ENCODE measurements at regions not wholly inside any gene's neighbourhood (a gene's known extent, or its start where the extent isn't known, plus 50 kb on each side); places are given as distances from the start of the nearest gene placed in this dataset.

DNA sequence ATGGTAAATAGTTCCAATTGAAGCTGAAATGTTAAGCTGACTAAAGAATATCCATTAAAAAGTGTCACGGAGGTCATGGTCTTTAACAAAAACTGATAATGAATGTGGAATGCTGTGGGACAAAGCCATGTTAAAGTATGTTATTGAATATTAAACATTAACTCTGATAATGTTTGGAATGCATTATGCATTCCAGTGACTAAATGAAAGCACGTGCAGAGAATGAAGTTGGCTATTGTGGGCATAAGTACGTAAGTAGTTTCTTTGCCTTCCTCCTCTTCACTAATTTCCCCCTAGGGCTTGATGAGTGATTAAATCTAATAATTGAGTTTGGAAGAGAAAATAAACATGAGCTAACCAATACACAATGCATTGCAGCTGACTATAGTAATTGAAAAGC is 640.4 kb upstream of the CDH10 start:
- no peak overlapping the region for H3K9ac ChIP-seq (replicated peaks in 1 of 4; ENCODE audit: extremely low read depth in 1 of 4, low read depth in 3 of 4, low read length in 3 of 4)
- H3K27ac ChIP-seq (ENCODE audit: low read depth, low read length): no peak overlapping the region
- no peaks in the 10 kb centered on the region for H3K27me3 ChIP-seq (replicated peaks in 1 of 4; ENCODE audit: control insufficient read depth in 3 of 4, extremely low read depth in 1 of 4, insufficient read depth in 3 of 4, low read length in 3 of 4)
- no peak overlapping the region for H2AFZ ChIP-seq (ENCODE audit: low read length)
- no peak overlapping the region for H4K5ac ChIP-seq (ENCODE audit: insufficient read length, low read depth, low read length)
- no peaks in the 10 kb centered on the region for H4K20me1 ChIP-seq (replicated peaks in 1 of 2; ENCODE audit: control insufficient read depth in 1 of 2, insufficient read depth in 2 of 2, low read length in 2 of 2)
- no peak overlapping the region for H3K18ac ChIP-seq (ENCODE audit: extremely low read depth, low read length)
- no peak overlapping the region for H2BK5ac ChIP-seq (ENCODE audit: low read depth, low read length)
- FAIRE-seq (no peak), DNase-seq (ENCODE audit: low read depth in 1 of 2, low spot score in 2 of 2) (no peak)
- H3K4me3 ChIP-seq (ENCODE audit: extremely low read depth in 1 of 4, insufficient read depth in 2 of 4, low read depth in 3 of 4, low read length in 4 of 4): no peak overlapping the region
- no peak overlapping the region for H3K23ac ChIP-seq (ENCODE audit: insufficient read length)
- no peak overlapping the region for H2BK15ac ChIP-seq (ENCODE audit: low read length)
- ChIA-PET POLR2A (ENCODE audit: partially characterized antibody) (no interaction called here), CTCF (ENCODE audit: partially characterized antibody) (no interaction called here)
- H3K4me1 ChIP-seq (replicated peaks in 1 of 4; ENCODE audit: control insufficient read depth in 3 of 4, insufficient read depth in 4 of 4, low read length in 3 of 4): no peaks in the 10 kb centered on the region
- H3K14ac ChIP-seq (ENCODE audit: insufficient read length): no peak overlapping the region
- no peaks in the 10 kb centered on the region for H3K36me3 ChIP-seq (ENCODE audit: control insufficient read depth in 2 of 4, insufficient read depth in 4 of 4, low read length in 3 of 4)
- H2BK120ac ChIP-seq (replicated peaks; ENCODE audit: low read depth, low read length): no peak overlapping the region
- H2BK12ac ChIP-seq (ENCODE audit: low read depth, low read length): no peak overlapping the region
- no peaks in the 10 kb centered on the region for H3K79me2 ChIP-seq (ENCODE audit: control insufficient read depth in 1 of 2, insufficient read depth in 2 of 2, low read length in 2 of 2)
- no peaks in the 10 kb centered on the region for H3K23me2 ChIP-seq (ENCODE audit: low read depth, low read length)
- 66% methylated on average over 3 of the region's 3 CpGs; no CpG with 5 or more reads in 1 of the 2 experiments for WGBS, 2 experiments (ENCODE audit: extremely low coverage in 1 of 2, insufficient coverage in 1 of 2, insufficient read length in 1 of 2, insufficient replicate concordance in 2 of 2, low coverage in 1 of 2, low lambda C conversion rate in 2 of 2, missing lambda C conversion rate in 1 of 2)
- H2BK20ac ChIP-seq (ENCODE audit: low read length): no peak overlapping the region
- no peak overlapping the region for H3K4ac ChIP-seq (replicated peaks; ENCODE audit: insufficient read length, low read depth, low read length)
- no peaks in the 10 kb centered on the region for H3K9me3 ChIP-seq (ENCODE audit: insufficient read depth in 2 of 2, low read depth in 1 of 2, low read length in 1 of 2)
- H4K91ac ChIP-seq (replicated peaks; ENCODE audit: insufficient read length, low read length): no peak overlapping the region
- no peaks in the 10 kb centered on the region for H3K79me1 ChIP-seq (ENCODE audit: low read depth, low read length)
- no peak overlapping the region for H4K8ac ChIP-seq (ENCODE audit: extremely low read depth, insufficient read depth, low read length)
- H3K4me2 ChIP-seq (ENCODE audit: insufficient read depth in 1 of 2, low read depth in 2 of 2, low read length in 2 of 2): no peak overlapping the region
- H3K56ac ChIP-seq (replicated peaks; ENCODE audit: insufficient read length, low read depth, low read length): no peak overlapping the region
- no peak overlapping the region for H2AK5ac ChIP-seq (ENCODE audit: low read depth, low read length)
- TF ChIP-seq ZNF274 (IDR thresholded peaks at IDR 0.05; ENCODE audit: borderline replicate concordance, extremely low read depth, low read length): no peak
- TF ChIP-seq BACH1 (IDR thresholded peaks at IDR 0.05; ENCODE audit: low read length): no peak
- no peak for TF ChIP-seq JUN (IDR thresholded peaks at IDR 0.05; ENCODE audit: low read depth, low read length)
- TF ChIP-seq EZH2 (IDR thresholded peaks at IDR 0.05; ENCODE audit: low read depth, low read length, severe bottlenecking): no peak
- TF ChIP-seq, protein P1, sequence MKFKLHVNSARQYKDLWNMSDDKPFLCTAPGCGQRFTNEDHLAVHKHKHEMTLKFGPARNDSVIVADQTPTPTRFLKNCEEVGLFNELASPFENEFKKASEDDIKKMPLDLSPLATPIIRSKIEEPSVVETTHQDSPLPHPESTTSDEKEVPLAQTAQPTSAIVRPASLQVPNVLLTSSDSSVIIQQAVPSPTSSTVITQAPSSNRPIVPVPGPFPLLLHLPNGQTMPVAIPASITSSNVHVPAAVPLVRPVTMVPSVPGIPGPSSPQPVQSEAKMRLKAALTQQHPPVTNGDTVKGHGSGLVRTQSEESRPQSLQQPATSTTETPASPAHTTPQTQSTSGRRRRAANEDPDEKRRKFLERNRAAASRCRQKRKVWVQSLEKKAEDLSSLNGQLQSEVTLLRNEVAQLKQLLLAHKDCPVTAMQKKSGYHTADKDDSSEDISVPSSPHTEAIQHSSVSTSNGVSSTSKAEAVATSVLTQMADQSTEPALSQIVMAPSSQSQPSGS (IDR thresholded peaks at IDR 0.05; ENCODE audit: low read length): no peak
- no peak for TF ChIP-seq KDM1A (IDR thresholded peaks at IDR 0.05; ENCODE audit: borderline replicate concordance, low read length)
- no peak for TF ChIP-seq EP300 (IDR thresholded peaks at IDR 0.05; ENCODE audit: borderline replicate concordance in 1 of 2, low read depth in 2 of 2, low read length in 2 of 2)
- no peak for TF ChIP-seq TEAD4 (IDR thresholded peaks at IDR 0.05; ENCODE audit: low read depth, low read length)
- TF ChIP-seq, protein P2, sequence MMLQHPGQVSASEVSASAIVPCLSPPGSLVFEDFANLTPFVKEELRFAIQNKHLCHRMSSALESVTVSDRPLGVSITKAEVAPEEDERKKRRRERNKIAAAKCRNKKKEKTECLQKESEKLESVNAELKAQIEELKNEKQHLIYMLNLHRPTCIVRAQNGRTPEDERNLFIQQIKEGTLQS (IDR thresholded peaks at IDR 0.05; ENCODE audit: insufficient read depth, low read depth, low read length): no peak
- TF ChIP-seq, protein P3, sequence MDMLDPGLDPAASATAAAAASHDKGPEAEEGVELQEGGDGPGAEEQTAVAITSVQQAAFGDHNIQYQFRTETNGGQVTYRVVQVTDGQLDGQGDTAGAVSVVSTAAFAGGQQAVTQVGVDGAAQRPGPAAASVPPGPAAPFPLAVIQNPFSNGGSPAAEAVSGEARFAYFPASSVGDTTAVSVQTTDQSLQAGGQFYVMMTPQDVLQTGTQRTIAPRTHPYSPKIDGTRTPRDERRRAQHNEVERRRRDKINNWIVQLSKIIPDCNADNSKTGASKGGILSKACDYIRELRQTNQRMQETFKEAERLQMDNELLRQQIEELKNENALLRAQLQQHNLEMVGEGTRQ (IDR thresholded peaks at IDR 0.05; ENCODE audit: low read length): no peak
- TF ChIP-seq SP2 (IDR thresholded peaks at IDR 0.05; ENCODE audit: low read length): no peak

Measured in H1 (cell line).